ENCODE measurements at regions not wholly inside any gene's neighbourhood (a gene's known extent, or its start where the extent isn't known, plus 50 kb on each side); places are given as distances from the start of the nearest gene placed in this dataset.
"Not testable (repeated sequence)": the region's sequence is repeated elsewhere in the genome, so short reads cannot be mapped to it uniquely, and the experiment has no call there.

- no peak for DNase-seq
Measured at GRCh38 chr6:131336596-131336995, 201.3 kb downstream of the AKAP7 start.

- not testable (repeated sequence) for DNase-seq
Measured at GRCh38 chr6:131346896-131347295, 211.6 kb downstream of the AKAP7 start.

- no peak for DNase-seq
Measured at GRCh38 chr6:131348572-131348971, 213.3 kb downstream of the AKAP7 start.

GRCh38 chr6:131349199-131349598 is 213.9 kb downstream of the AKAP7 start:
- no peak for DNase-seq

- DNase-seq = no peak
Measured at GRCh38 chr6:131353106-131353505, 217.8 kb downstream of the AKAP7 start.

- DNase-seq = no peak
Measured at GRCh38 chr6:131353876-131354275, 218.6 kb downstream of the AKAP7 start.

GRCh38 chr6:131354356-131354755 is 218.7 kb upstream of the ARG1 start:
- DNase-seq = no peak

GRCh38 chr6:131356161-131356560 is 216.9 kb upstream of the ARG1 start:
- DNase-seq = no peak

GRCh38 chr6:131357501-131357900 is 215.5 kb upstream of the ARG1 start:
- DNase-seq = no peak

GRCh38 chr6:131362070-131362469 is 211.0 kb upstream of the ARG1 start:
- DNase-seq = no peak

- no peak for DNase-seq
Measured at GRCh38 chr6:131362696-131363095, 210.3 kb upstream of the ARG1 start.

- no peak for DNase-seq
Measured at GRCh38 chr6:131363947-131364834, 208.8 kb upstream of the ARG1 start.

- no peak for DNase-seq
Measured at GRCh38 chr6:131366223-131366622, 206.8 kb upstream of the ARG1 start.

- DNase-seq = no peak
Measured at GRCh38 chr6:131367206-131367873, 205.7 kb upstream of the ARG1 start.

- peak in 54 of 58 donors; percentile 8 to 83 (median 47) for DNase-seq
Measured at GRCh38 chr6:131368198-131368911, 204.7 kb upstream of the ARG1 start.

- no peak for DNase-seq
Measured at GRCh38 chr6:131372535-131372934, 200.5 kb upstream of the ARG1 start.

GRCh38 chr6:131377112-131377705 is 195.8 kb upstream of the ARG1 start:
- DNase-seq = no peak

- DNase-seq = no peak
Measured at GRCh38 chr6:131378874-131379273, 194.2 kb upstream of the ARG1 start.

- DNase-seq = no peak
Measured at GRCh38 chr6:131379948-131380347, 193.1 kb upstream of the ARG1 start.

- DNase-seq = no peak
Measured at GRCh38 chr6:131381052-131381708, 191.8 kb upstream of the ARG1 start.

- no peak for DNase-seq
Measured at GRCh38 chr6:131381709-131382093, 191.3 kb upstream of the ARG1 start.

Data from anterior cingulate cortex (tissue), 58 donors.